BJ (cell line): ENCODE measurements at regions not wholly inside any gene's neighbourhood (a gene's known extent, or its start where the extent isn't known, plus 50 kb on each side); places are given as distances from the start of the nearest gene placed in this dataset.

Experiments
- CTCF ChIA-PET: fragments of 350-600 bp; formaldehyde crosslinking; extraction: SDS; loops from one replicate; lab custom pipeline; 2021; ENCODE audit warnings: antibody characterized with exemption, inconsistent platforms; lab: Yijun Ruan, JAX
- POLR2A ChIA-PET: fragments of 300-600 bp; sonication (Branson Sonifier 250); formaldehyde crosslinking; extraction: SDS; loops from one replicate; lab custom pipeline; 2021; ENCODE audit warnings: antibody characterized with exemption; lab: Charles Lee
- DNase-seq: peaks from one replicate; pipeline ENCODE4 v3.0.0-alpha.2; 2011; ENCODE audit warnings: low read depth
- H3K27me3 ChIP-seq: 2 replicates; pipeline ENCODE4 v1.6.0; 2011; ENCODE audit warnings: low read length; ENCODE audit not compliant: control insufficient read depth, insufficient read depth
- H3K36me3 ChIP-seq: 2 replicates; pipeline ENCODE4 v1.5.1; 2011; ENCODE audit warnings: low read length; ENCODE audit not compliant: control insufficient read depth, insufficient read depth
- H3K4me3 ChIP-seq: 2 replicates; pipeline ENCODE4 v1.5.1; 2011; ENCODE audit warnings: low read depth, mild to moderate bottlenecking, control low read depth, low read length
- CTCF ChIP-seq: IDR thresholded peaks from 2 replicates; pipeline ENCODE4 v1.5.1; 2011; ENCODE audit warnings: low read depth, mild to moderate bottlenecking, control low read depth, inconsistent platforms, low read length, moderate library complexity; ENCODE audit not compliant: insufficient read depth

GRCh38 chr6:139833592-139833991 lies 459.1 kb upstream of the CITED2 start:
- no peak for DNase-seq
- CTCF ChIA-PET = no interaction called here

GRCh38 chr6:139832493-139833305 lies 458.3 kb upstream of the CITED2 start:
- no peak overlapping the region for H3K4me3 ChIP-seq
- CTCF ChIA-PET = no interaction called here
- no peak for TF ChIP-seq CTCF
- DNase-seq = no peak
- no peaks in the 10 kb centered on the region for H3K36me3 ChIP-seq
- POLR2A ChIA-PET = no interaction called here
- H3K27me3 ChIP-seq = no peaks in the 10 kb centered on the region

More at GRCh38 chr6:139833592-139833991, 459.1 kb upstream of the CITED2 start:
- TF ChIP-seq CTCF = no peak
- no peaks in the 10 kb centered on the region for H3K27me3 ChIP-seq
- no peaks in the 10 kb centered on the region for H3K36me3 ChIP-seq
- POLR2A ChIA-PET = no interaction called here
- H3K4me3 ChIP-seq = no peak overlapping the region

GRCh38 chr6:139829576-139829975 lies 455.1 kb upstream of the CITED2 start:
- Histone ChIP-seq H3K36me3 (no peaks in the 10 kb centered on the region), H3K27me3 (no peaks in the 10 kb centered on the region), H3K4me3 (no peak overlapping the region)
- ChIA-PET POLR2A (no interaction called here), CTCF (no interaction called here)
- TF ChIP-seq CTCF = no peak
- DNase-seq = no peak

- Histone ChIP-seq H3K36me3 (no peaks in the 10 kb centered on the region), H3K27me3 (no peaks in the 10 kb centered on the region), H3K4me3 (no peak overlapping the region)
- CTCF ChIA-PET = no interaction called here
- POLR2A ChIA-PET = no interaction called here
- no peak for DNase-seq
- TF ChIP-seq CTCF = no peak
These were observed 454.5 kb upstream of the CITED2 start for GRCh38 chr6:139828751-139829519.

GRCh38 chr6:139825935-139826374 lies 451.5 kb upstream of the CITED2 start:
- ChIA-PET CTCF (no interaction called here), POLR2A (no interaction called here)
- Histone ChIP-seq H3K27me3 (no peaks in the 10 kb centered on the region), H3K36me3 (no peaks in the 10 kb centered on the region), H3K4me3 (no peak overlapping the region)
- no peak for TF ChIP-seq CTCF
- no peak for DNase-seq
